HL-60 (cell line): ENCODE measurements at regions not wholly inside any gene's neighbourhood (a gene's known extent, or its start where the extent isn't known, plus 50 kb on each side); places are given as distances from the start of the nearest gene placed in this dataset.

Experiments used
- GABPA ChIP-seq: IDR thresholded peaks from 2 replicates; pipeline ENCODE4 v1.6.1; 2012; ENCODE audit warnings: low read depth
- POLR2AphosphoS5 ChIP-seq: IDR thresholded peaks from 2 replicates; pipeline ENCODE4 v1.6.1; 2012; ENCODE audit warnings: low read depth
- SPI1 ChIP-seq: IDR thresholded peaks from 2 replicates; pipeline ENCODE4 v1.6.1; 2012; ENCODE audit warnings: low read depth, mild to moderate bottlenecking, borderline replicate concordance
- TF ChIP-seq, protein P1 (sequence below): IDR thresholded peaks from one replicate; pipeline ENCODE4 v1.5.1; 2011; ENCODE audit warnings: low read length, control low read depth, inconsistent platforms; ENCODE audit not compliant: insufficient read depth
- TF ChIP-seq, protein P2 (sequence below): IDR thresholded peaks from 2 replicates; pipeline ENCODE4 v1.6.1; 2012; ENCODE audit warnings: low read depth; ENCODE audit not compliant: insufficient replicate concordance

- TF ChIP-seq, protein P1, sequence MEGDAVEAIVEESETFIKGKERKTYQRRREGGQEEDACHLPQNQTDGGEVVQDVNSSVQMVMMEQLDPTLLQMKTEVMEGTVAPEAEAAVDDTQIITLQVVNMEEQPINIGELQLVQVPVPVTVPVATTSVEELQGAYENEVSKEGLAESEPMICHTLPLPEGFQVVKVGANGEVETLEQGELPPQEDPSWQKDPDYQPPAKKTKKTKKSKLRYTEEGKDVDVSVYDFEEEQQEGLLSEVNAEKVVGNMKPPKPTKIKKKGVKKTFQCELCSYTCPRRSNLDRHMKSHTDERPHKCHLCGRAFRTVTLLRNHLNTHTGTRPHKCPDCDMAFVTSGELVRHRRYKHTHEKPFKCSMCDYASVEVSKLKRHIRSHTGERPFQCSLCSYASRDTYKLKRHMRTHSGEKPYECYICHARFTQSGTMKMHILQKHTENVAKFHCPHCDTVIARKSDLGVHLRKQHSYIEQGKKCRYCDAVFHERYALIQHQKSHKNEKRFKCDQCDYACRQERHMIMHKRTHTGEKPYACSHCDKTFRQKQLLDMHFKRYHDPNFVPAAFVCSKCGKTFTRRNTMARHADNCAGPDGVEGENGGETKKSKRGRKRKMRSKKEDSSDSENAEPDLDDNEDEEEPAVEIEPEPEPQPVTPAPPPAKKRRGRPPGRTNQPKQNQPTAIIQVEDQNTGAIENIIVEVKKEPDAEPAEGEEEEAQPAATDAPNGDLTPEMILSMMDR, result no peak
- no peak for TF ChIP-seq GABPA
- no peak for TF ChIP-seq POLR2AphosphoS5
- TF ChIP-seq, protein P2, sequence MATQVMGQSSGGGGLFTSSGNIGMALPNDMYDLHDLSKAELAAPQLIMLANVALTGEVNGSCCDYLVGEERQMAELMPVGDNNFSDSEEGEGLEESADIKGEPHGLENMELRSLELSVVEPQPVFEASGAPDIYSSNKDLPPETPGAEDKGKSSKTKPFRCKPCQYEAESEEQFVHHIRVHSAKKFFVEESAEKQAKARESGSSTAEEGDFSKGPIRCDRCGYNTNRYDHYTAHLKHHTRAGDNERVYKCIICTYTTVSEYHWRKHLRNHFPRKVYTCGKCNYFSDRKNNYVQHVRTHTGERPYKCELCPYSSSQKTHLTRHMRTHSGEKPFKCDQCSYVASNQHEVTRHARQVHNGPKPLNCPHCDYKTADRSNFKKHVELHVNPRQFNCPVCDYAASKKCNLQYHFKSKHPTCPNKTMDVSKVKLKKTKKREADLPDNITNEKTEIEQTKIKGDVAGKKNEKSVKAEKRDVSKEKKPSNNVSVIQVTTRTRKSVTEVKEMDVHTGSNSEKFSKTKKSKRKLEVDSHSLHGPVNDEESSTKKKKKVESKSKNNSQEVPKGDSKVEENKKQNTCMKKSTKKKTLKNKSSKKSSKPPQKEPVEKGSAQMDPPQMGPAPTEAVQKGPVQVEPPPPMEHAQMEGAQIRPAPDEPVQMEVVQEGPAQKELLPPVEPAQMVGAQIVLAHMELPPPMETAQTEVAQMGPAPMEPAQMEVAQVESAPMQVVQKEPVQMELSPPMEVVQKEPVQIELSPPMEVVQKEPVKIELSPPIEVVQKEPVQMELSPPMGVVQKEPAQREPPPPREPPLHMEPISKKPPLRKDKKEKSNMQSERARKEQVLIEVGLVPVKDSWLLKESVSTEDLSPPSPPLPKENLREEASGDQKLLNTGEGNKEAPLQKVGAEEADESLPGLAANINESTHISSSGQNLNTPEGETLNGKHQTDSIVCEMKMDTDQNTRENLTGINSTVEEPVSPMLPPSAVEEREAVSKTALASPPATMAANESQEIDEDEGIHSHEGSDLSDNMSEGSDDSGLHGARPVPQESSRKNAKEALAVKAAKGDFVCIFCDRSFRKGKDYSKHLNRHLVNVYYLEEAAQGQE, result no peak
- no peak for TF ChIP-seq SPI1
Observed at GRCh38 chr1:215484171-215484939, 82.7 kb upstream of the KCTD3 start.
